Kidney capillary endothelial cell (primary cell): ENCODE measurements at regions not wholly inside any gene's neighbourhood (a gene's known extent, or its start where the extent isn't known, plus 50 kb on each side); places are given as distances from the start of the nearest gene placed in this dataset.
A peak's percentile ranks its signal among the peaks of the same experiment; 100 is the strongest.

Source experiments
- DNase-seq: peaks from one replicate; pipeline ENCODE4 v3.0.0-alpha.2; 2018; ENCODE audit warnings: low spot score

DNA sequence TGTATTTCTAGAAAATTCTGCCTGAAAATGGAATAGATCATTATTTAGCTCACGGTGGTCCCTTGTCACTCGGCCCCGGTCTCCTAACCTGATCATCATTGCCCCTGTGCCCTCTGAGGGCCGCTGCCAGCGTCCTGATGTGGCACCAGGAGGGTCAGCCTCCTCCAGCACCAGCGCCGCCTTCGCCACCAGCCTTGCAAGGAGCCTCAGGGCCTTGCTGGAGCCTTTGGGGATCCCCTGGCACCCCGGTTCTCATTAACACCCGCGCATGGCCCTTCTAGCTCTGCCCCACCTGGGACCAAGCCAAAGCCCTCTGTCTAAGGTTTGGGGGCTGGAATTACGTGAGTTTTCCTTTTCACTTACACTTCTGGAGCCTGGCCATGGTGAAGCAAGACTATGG is 282.5 kb upstream of the ADARB2 start:
- DNase-seq: no peak

- DNase-seq: no peak
Observed at GRCh38 chr10:2019281-2019680, 282.0 kb upstream of the ADARB2 start.

GRCh38 chr10:2014541-2014940 is 277.2 kb upstream of the ADARB2 start:
- DNase-seq: no peak

DNA sequence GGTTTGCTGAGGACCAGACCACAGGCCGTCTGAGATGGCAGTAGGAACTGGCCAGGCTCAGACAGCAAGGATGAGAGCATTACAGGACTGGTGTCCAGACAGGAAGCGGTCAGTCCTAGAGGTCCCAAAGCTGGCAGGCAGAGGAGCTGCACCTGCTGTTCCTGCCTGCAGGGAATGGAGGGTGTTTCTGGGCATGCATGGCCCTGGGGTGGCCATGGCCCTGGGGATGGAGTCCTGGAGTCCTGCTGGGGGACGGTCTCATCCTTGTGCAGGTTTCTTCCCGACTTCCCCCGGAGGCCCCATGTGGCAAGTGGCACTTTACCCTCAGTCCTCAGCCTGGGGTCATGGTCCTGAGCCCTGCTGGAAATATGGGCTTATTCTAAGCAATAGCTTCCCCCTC is 274.9 kb upstream of the ADARB2 start:
- no peak for DNase-seq

DNA sequence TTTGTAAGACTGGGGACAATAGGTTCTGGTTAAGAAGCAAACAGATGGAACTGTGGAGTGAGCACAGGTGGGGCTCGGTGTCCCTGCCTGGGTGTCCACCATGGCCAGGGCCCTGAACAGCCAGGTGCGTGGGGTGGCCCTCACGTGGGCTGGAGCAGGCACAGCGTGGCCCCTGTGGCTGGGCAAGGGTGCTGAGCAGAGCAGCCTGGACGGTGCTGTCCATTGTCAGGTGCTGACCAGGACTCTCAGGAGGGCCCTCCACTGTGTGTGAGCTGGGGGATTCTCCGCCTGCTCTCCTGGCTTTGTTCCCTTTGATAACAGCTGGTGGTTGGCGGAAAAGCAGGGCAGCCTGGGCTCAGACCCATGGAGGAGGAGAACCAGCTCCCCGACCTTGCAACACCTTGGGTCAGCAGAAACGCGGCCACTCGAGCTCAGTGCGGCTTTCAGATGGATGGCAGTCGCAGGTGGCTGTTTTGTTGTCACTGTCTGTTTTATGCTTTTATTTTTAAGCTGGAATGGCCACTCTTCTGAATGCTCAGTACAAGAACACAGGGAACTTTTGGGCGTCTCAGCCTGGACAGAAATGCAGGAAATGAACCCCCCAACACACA is 273.9 kb upstream of the ADARB2 start:
- no peak for DNase-seq

DNA sequence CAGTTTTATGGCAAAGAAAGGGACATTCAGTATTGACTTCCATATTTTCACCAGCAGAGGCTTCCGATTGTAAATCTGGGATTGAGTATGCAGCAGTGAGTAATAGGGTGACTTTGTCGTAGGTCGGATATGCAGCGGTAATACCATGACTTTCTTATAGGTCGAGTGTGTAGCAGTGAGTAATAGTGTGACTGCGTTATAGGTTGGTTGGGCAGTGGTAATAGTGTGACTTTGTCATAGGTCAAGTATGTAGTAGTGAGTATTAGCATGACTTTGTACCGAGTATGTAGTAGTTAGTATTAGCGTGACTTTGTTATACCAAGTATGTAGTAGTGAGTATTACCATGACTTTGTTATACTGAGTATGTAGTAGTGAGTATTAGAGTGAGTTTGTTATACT is 268.2 kb upstream of the ADARB2 start:
- no peak for DNase-seq

DNA sequence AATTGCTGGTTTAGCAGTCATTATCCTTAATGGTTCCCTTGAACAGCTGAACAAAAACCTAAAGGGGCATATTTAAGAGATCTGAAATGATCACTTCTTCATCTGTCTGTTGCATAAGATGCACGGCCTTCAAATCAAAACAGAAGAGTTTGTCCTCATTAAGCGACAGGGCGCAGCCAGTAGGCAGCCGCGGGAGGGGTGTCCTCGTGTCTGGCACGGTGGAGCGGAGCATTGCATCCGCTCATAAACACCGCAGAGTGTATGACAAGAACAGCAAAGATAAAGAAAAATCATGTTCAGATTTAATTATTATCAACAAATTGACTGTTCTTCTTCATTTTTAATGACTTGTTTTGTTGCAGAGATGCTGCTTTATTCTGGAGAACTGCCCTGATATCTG is 255.6 kb upstream of the ADARB2 start:
- DNase-seq: no peak

- no peak for DNase-seq
Observed at GRCh38 chr10:1989090-1989489, 251.8 kb upstream of the ADARB2 start.

- DNase-seq: no peak
Observed at GRCh38 chr10:1981976-1982375, 244.7 kb upstream of the ADARB2 start.

DNA sequence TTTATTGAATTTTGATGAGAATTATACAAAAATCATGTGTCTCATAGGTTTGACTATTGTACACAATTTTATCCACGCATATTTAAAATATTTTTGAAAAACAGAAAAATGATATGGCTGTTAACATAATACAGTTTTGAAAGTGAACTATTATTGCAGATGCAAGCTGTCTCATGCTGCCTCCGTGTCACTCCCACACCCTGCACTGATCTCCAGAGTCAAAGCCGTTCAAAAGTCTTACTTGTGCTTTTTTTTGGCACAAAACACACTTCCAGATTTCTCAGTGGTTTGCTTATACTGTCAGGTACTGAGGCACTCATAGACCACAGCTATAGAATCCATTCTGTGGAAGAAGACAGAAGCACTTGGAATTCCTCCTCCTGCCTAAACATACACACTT is 243.1 kb upstream of the ADARB2 start:
- no peak for DNase-seq

- no peak for DNase-seq
Observed at GRCh38 chr10:1978584-1978983, 241.3 kb upstream of the ADARB2 start.

- no peak for DNase-seq
Observed at GRCh38 chr10:1977461-1977860, 240.1 kb upstream of the ADARB2 start.

- DNase-seq: no peak
Observed at GRCh38 chr10:1972406-1972805, 235.1 kb upstream of the ADARB2 start.

DNA sequence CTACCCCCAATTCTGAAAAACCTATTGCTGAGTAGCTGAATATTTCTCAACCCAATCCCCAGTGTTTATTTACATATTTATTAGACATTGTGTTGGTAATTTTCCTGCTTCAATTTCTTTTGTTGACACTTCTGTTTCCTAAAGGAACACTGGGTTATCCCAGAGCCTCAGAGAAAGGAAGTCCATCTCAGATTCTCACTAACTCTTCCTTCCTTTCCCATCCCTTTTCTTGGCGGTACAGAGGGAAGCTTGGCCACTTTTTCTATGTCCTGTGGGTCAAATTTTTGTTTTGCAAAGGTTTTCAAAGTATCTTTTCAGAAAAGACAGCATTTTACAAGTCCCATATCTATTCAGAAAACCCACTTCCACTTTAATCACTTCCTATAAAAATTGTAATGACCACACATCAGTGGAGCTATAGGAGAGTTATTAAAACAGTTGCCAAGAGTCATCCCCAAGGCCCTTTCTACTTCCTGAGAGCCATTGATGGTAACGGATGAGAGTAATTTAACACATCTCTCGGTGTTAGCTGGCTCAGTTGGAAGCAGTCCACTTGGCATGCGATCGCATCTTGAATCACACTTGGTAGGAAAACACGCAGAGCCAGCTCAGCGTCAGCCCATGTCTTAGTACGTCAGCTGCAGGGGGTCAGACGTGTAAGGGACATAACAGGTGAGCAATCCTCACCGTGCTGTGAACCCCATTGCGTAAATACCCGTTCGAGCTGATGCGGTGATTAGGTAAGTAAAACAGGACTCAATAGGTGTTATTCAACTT is 231.1 kb upstream of the ADARB2 start:
- peak; percentile 43 for DNase-seq

DNA sequence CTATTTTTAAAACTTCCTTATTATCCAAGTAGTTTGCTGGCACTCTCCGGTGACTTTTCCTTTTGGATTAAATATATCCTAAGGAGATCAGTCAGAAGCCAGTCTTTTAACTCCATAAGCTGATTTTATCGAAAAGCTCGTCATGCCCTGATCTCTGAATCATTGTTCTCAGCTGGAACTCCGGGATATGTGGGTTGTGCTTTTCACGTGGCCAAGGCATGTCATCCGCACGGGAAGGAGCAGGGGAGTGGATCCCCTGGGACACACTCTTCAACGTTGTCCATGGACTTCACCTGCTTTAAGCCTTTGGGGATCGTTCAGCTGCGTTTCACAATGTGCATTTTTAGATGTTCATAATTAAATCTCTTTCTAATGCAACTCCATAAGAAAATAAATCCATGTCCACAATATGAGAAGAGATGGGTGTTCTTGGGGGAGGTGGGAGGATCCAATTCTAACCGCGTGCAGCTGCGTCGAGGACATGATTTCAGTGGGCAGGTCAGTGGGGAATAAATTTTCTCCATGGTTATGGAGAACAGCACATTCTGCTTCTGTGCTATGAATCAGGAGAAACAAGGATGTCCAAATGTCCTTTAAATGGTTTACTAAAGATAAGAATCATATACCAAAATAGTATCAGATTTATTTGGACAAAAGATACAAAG is 229.5 kb upstream of the ADARB2 start:
- peak; percentile 38 for DNase-seq

DNA sequence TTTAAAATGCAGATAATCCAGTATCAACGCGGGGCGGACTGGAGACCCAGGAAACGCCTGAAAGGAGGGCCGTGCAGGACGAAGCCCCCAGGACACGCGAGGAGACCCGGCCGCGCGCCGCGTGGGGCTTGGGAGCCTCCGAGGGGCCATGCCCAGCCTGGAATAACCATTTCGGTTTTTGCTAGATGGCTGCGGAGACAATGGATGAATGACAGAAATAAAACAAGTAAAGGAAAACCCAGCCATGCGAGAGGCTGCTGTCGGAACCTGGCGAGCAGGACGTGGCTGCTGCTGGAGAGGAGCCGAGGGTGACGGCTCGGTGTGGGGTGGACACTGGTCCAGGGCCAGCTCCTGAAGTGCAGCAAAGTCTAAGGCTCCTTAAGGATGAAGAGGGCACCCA is 227.2 kb upstream of the ADARB2 start:
- DNase-seq: no peak

- no peak for DNase-seq
Observed at GRCh38 chr10:1963341-1963740, 226.0 kb upstream of the ADARB2 start.

GRCh38 chr10:1961989-1962388 is 224.7 kb upstream of the ADARB2 start:
- no peak for DNase-seq

DNA sequence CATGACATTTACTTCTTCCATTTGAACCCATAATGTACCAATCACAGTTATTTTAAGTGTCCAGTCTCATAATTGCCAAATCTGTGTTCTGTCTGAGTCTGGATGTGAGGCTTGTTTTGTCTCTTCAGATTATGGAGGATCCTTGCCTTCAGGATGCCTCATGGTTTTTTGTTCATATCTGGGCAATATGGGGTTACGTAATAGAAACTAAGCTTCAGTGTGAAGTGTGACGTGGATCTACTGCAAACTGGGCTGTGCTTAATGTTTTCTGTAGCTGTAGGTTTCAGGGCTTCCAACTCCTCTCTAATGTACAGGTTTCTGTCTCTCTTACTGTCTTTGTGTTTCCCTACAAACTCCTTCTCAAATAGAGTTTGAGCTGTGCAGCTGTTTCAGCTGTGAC is 223.7 kb upstream of the ADARB2 start:
- no peak for DNase-seq

DNA sequence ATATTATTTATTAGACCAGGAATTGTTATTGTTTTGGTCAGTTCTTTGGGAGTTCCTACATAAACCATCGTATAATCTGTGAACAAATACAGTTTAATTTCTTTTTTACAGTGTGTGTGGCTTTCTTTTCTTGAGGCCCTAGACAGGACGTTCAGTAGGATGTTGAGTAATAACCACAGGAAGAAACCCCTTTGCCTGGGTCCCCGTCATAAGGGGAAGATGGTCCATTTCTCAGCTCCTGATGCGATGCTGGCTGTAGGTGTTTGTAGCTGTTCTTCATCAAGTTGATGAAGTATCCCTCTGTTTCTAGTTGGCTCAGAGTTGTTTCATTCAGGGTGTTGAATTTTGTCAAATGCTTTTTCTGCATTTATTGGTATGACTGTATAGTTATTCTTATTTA is 219.7 kb upstream of the ADARB2 start:
- no peak for DNase-seq

DNA sequence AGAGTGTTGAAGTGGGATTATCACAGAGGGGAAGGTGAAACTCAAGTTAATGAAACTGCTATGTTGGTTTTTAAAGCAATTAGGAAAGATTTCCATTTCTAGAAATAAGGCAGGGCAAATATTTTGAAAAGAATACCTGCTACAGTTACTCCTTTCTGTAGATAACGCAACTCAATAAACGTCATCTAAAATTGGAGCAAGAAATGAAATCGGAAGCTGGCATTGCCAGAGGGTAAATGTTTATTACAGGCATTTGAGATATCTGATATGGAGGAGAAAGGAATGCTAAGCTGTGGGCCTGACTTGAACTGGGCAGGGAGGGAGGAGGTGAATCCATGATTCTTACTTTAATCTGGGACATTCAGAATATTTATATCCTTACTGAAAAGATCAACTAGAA is 217.0 kb upstream of the ADARB2 start:
- no peak for DNase-seq

- no peak for DNase-seq
Observed at GRCh38 chr10:1952126-1953095, 215.1 kb upstream of the ADARB2 start.
